A549 (cell line): ENCODE measurements at regions not wholly inside any gene's neighbourhood (a gene's known extent, or its start where the extent isn't known, plus 50 kb on each side); places are given as distances from the start of the nearest gene placed in this dataset.

Source experiments
- CEBPB ChIP-seq, 2 experiments: fragments of >200 bp in 1 of 2; sonication (Bioruptor Twin) in 1 of 2; formaldehyde crosslinking in 1 of 2; IDR thresholded peaks; 2 replicates each; pipeline ENCODE4 v1.6.1; 2012 to 2016
- CTCF ChIP-seq: fragments of >200 bp; sonication (Bioruptor Twin); formaldehyde crosslinking; IDR thresholded peaks from 3 replicates; pipeline ENCODE4 v1.5.1; 2016
- EP300 ChIP-seq, 2 experiments: fragments of >200 bp; sonication (Bioruptor Twin); formaldehyde crosslinking; IDR thresholded peaks; 2 replicates in 1 of 2; 3 replicates in 1 of 2; pipeline ENCODE4 v1.6.1; 2016 to 2017
- FOSB ChIP-seq: fragments of 250-450 bp; sonication (Bioruptor Pico); IDR thresholded peaks from 2 replicates; pipeline ENCODE4 v1.5.0; 2020; ENCODE audit warnings: mild to moderate bottlenecking, moderate library complexity
- FOSL2 ChIP-seq, 2 experiments: fragments of 450-650 bp in 1 of 2; fragments of >200 bp in 1 of 2; sonication (Bioruptor Twin) in 1 of 2; formaldehyde crosslinking; IDR thresholded peaks; 2 replicates each; pipeline versions ENCODE4 v1.5.0 to v1.6.1; 2016 to 2020; ENCODE audit warnings: mild to moderate bottlenecking in 1 of 2, moderate library complexity in 1 of 2
- MAX ChIP-seq: IDR thresholded peaks from 2 replicates; pipeline ENCODE4 v1.6.1; 2012
- NR3C1 ChIP-seq: fragments of >200 bp; sonication (Bioruptor Twin); formaldehyde crosslinking; IDR thresholded peaks from 3 replicates; pipeline ENCODE4 v1.6.1; 2017
- POLR2A ChIP-seq: IDR thresholded peaks from 2 replicates; pipeline ENCODE4 v1.6.1; 2012; ENCODE audit warnings: mild to moderate bottlenecking, low read length
- RAD21 ChIP-seq, 2 experiments: fragments of >200 bp in 1 of 2; sonication (Bioruptor Twin) in 1 of 2; formaldehyde crosslinking in 1 of 2; IDR thresholded peaks in 1 of 2; conservative IDR thresholded peaks in 1 of 2; 2 replicates in 1 of 2; 3 replicates in 1 of 2; pipeline ENCODE4 v1.6.1; 2012 to 2018; ENCODE audit warnings: inconsistent platforms in 1 of 2
- TP53 ChIP-seq: fragments of 250-450 bp; sonication (Bioruptor Pico); IDR thresholded peaks from 2 replicates; pipeline ENCODE4 v1.5.0; 2021; ENCODE audit warnings: mild to moderate bottlenecking, moderate library complexity
- ZC3H11A ChIP-seq: fragments of 450-650 bp; IDR thresholded peaks from 2 replicates; pipeline ENCODE4 v1.6.1; 2014; ENCODE audit warnings: antibody characterized with exemption, mild to moderate bottlenecking
- ZNF302 ChIP-seq: fragments of 250-450 bp; sonication (Bioruptor Pico); IDR thresholded peaks from 2 replicates; pipeline ENCODE4 v1.9.0; 2021; ENCODE audit warnings: inconsistent platforms, mild to moderate bottlenecking, moderate library complexity

GRCh38 chr3:1469248-1469647 lies 376.4 kb downstream of the CNTN6 start:
- no peak for TF ChIP-seq CTCF
- no peak for TF ChIP-seq POLR2A
- TF ChIP-seq NR3C1 = no peak
- TF ChIP-seq TP53 (CRISPR knock-in tag) = no peak
- TF ChIP-seq RAD21 (conservative IDR thresholded peaks at IDR 0.05 in 1 of 2, IDR thresholded peaks at IDR 0.05 in 1 of 2) = no peak
- TF ChIP-seq EP300 (IDR thresholded peaks at IDR 0.05) = no peak
- no peak for TF ChIP-seq MAX
- TF ChIP-seq FOSB (CRISPR knock-in tag) = no peak
- no peak for TF ChIP-seq ZNF302 (CRISPR knock-in tag)
- TF ChIP-seq ZC3H11A = no peak
- TF ChIP-seq CEBPB (IDR thresholded peaks at IDR 0.05) = no peak
- TF ChIP-seq FOSL2 (IDR thresholded peaks at IDR 0.05) = no peak
- no peak for TF ChIP-seq FOSL2 (CRISPR knock-in tag; IDR thresholded peaks at IDR 0.05)
